ENCODE measurements at regions not wholly inside any gene's neighbourhood (a gene's known extent, or its start where the extent isn't known, plus 50 kb on each side); places are given as distances from the start of the nearest gene placed in this dataset.

- TF ChIP-seq CTCF (IDR thresholded peaks at IDR 0.05 in 4 of 5, conservative IDR thresholded peaks at IDR 0.05 in 1 of 5) (no peak), POLR2A (IDR thresholded peaks at IDR 0.05) (no peak)
These were observed 116.7 kb downstream of the MN1 start for GRCh38 chr22:27684901-27685300.

All from gastrocnemius medialis (tissue), 4 donors.